ENCODE measurements at regions not wholly inside any gene's neighbourhood (a gene's known extent, or its start where the extent isn't known, plus 50 kb on each side); places are given as distances from the start of the nearest gene placed in this dataset.

DNA sequence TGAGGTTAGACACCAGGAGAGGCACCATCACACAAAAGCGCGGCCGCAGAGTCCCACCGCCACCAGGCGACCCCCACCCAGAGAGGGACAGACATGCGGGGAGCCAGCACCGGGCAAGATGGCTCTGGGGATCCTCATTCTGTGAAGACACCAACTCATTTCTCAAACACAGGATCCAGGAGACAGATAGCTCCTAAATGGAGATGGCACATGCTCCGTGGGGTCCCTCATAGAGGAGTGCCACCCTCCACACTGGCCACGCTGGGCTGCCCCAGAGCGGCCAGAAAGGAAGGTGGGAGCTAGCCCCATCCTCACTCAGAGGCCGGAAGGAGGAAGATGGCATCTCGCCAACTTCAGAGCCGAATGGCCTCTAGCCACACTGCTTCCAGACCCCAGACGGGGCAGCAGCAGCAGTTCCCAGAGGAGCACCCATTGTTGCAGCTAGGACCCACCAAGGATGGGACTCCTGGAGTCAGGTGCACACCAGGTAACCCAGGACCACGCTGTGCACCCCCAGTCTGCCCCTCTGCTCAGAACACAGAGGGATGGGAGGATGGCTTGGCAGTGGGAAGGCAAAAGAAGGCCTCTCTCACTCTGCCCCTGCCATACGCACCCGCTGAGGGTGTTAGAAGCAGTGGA is 78.6 kb downstream of the ZIC5 start:
- no peak for DNase-seq

GRCh38 chr13:99892196-99892613 is 79.4 kb downstream of the ZIC5 start:
- no peak for DNase-seq

DNA sequence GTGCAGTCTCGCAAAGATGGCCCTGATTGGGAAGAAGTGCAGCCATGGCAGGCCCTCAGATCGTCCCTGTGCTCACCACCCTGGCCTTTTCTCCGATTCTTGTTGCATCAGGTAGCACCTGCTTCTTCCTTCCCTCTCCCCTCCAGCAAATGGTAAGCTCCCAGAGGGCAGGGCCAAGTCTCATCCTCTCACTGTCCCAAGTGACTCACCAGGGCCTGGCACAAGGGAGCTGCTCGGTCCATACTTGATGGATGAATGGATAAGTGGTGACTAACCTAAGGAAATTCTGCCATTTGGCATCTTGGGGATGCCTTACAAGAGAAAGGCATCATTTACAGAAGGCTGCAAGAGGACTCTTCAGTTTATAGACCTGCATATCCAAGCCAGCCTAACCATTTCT is 84.9 kb downstream of the ZIC5 start:
- DNase-seq, result no peak

GRCh38 chr13:99884913-99885312 is 86.7 kb downstream of the ZIC5 start:
- DNase-seq, result no peak

DNA sequence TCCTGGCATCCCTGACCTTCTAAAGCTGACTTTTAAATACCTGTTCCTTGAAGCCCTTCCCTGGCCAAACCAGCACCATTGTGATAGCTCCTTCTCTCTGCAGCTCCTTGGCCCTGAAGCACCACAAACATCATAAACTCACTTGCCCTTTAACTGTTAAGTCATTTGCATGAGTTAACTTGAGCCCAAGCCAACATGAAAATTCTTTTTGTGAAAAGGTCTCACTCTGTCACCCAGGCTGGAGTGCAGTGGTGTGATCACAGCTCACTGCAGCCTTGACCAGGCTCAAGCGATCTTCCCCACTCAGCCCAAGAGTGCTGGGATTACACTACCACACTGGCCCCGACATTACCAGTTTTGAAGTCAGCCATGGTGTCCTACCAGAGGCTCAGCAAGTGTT is 87.8 kb downstream of the ZIC5 start:
- no peak for DNase-seq

GRCh38 chr13:99878921-99879610 is 92.5 kb downstream of the ZIC5 start:
- DNase-seq, result no peak

DNA sequence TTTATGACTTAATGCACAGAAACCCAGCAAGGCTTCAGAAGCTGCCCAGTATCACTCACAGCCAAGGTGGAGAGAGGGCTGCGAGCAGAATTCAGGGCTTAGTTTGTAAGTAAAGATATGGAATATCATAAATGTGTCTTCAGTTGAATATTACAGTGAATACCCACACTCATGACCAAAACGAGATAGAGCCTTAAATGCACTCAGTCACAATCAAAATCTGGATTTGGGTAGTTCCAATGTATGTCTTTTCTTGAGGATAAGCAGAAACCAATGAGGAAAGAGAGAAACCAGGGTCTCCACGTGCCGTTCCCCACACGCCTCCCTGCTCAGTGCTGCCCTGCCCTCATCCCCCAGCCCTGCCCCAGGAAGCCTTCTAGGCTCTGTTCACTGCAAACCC is 94.9 kb downstream of the ZIC5 start:
- no peak for DNase-seq

DNA sequence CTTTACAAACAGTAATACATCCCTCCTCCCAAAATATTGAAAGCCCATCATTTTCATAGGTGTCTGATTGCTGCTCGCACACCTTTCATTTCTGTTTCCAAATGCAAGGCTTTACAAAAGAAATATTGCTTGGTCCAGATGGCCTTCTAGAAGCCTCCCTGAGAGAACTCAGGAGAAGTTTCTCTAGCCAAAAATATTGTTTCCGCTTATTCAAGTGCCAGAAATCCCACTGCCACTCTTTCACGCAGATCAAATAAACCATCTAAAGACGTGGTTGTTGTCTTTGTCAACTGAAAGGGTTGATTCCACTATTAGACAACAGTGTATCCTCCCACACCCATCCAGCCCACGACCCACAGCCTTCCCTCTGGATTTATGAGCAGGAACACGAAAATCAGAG is 96.2 kb downstream of the ZIC5 start:
- DNase-seq, result no peak

DNA sequence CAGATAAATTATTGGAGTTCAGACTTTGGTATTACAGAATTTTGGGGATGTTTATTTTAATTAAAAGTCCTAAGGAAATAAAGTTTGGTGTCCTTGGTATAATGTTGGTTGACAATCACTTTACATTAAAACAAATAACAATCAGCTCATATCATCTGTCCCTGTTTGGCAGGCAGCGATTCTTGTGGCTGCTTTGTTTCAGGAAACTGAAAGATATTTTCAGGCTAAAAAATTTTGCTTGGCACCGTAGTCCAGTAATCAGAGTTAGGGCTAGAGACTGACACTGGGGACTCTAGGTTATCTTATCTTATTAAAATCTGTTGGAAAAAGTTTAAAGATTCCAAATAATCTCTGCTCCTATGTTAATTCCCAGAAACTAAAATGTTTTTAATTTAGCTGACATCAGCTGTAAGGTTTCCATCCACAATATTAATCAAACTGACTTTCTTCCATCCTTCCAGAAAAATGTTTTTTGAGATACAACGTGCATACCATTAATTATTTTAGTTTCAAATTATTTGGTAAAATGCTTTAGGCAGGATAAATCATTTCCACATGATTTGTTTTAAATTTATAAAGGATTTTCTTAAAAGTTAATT is 97.6 kb downstream of the ZIC5 start:
- no peak for DNase-seq

DNA sequence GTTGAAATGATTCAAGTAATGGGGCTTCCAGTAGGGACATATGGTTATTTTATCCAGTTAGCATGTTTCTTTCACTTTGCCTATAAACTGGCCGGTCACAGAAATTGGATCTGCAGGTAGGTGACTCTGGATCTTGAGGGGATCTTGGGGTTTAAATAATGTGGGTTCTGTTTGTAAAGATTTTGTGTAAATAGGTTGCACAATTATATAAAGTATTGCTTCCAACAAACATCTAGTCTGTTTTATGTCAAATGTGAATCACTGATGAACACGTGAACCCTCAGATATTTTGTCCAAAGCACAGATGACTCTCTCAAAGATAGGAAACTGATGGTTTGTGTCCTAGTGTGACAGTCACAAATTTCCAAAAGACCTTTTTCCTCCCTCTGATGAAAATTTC is 98.4 kb downstream of the ZIC5 start:
- DNase-seq, result no peak

DNA sequence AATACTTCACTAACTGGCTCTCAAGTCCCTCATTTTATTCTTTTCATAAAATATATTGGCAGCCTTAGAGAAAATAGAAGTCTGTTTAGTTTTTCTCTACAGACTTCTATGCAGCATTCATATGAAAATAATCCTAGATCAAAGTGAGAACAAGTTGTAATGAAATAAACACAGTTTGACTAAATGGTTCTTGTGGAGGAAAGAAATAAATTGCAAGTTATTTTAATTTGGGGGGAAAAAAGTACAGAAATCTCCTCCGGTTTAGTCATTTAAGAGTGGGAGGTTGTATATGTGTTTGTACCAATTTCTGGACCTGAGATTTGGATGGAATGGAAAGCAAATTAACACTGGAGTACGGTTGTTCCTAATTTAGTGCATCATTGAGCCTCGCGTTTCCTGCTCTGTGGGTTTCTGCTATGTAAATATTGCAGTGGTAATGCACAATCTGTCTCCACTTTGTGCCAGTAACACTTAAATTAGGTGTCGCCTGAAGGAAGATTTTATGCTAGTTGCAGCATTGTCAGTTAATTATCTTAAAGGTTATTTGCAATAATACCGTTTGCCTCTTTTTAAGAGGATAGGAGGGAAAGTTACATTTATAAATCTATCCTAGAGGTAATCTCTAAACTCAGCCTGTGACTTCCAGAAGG is 100.2 kb downstream of the ZIC5 start:
- peak; percentile 94 for DNase-seq

GRCh38 chr13:99870541-99870940 is 101.0 kb downstream of the ZIC5 start:
- DNase-seq, result no peak

DNA sequence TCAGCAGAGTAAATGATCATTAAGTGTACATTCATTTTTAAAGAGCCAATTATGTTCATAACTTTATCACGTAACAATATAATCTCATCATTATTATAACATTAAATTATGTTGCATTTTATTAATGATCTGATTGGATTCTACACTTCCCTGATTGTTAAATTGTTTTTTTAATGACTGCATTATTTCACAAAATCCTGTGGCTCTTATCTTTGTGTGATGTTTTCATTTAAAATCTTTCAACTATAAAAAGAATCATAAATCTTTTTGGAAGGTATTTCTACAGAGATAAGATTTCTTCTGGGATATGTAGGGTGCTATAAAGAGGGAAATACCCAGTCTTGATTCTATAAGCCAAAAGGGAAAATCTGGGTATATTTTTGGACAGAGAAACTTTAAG is 101.7 kb downstream of the ZIC5 start:
- DNase-seq, result no peak

DNA sequence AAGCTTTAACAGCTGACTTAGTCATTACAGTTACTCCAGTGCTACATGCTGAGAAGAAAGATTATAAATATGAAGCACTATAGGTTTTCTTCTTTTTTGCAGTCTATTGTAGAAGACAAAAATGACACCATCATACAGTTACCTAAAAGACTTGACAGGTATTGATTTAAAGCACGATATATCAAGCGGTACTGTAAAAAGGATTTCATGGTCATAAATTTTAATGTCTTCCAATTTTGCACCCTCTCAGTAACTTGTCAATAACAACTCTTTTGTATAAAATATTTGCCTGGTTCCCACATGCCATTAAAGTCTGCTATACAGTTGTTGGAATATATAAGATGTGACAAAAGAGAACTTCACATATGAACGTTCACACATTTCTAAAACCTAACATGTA is 102.8 kb downstream of the ZIC5 start:
- no peak for DNase-seq

DNA sequence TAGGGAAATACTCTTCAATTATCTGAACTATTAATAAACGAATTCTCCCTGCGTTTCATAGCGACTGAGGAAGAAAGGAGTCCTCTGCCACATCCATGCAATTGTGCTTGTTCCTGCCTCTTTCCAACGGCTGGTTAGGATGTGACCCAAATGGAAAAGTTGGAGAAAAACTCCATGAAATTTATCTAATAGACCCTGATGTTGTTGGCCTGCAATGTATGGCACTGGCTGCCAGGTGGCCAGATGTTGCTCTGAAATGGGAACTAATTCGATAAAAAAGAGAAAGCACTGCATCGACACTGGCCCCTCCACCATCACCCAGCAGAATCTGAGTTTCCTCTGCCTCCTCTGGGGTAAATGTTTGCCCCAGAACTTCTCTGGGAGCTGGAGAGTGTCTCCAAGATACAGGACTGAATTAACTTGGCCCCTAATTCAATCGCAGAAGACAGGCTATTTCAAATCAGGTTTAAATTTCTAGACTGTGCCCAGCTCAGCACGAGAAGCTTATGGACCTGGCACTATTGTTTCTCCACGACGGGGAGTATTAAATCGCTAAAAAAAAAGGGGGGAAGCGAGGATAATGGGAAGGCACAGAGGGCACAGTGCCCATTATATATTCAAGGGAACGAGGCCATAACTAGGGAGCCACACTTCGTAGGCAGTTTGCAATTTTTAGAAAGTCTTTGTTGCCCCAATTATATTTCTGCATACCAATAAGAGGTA is 103.9 kb downstream of the ZIC5 start:
- peak; percentile 75 for DNase-seq

DNA sequence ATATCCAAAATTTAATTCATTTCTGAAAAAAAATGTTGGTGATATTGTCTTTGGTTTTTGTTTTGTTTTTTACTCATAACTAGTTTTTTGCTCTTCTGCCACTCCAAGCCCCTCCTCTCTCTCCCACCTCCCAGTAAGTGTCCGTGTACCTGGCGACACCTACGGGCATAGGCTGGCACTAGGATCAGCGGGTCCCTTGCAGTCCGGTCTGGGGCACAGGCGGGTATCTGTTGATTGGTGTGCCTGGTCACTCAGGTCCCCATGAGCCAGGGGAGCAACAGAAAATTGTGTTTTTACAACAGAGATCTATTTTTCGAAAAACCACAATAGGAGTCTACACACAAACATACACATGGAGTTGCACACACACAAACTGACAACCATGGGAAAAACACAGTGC is 104.8 kb downstream of the ZIC5 start:
- DNase-seq, result no peak

- no peak for DNase-seq
Observed at GRCh38 chr13:99865420-99865930, 106.1 kb downstream of the ZIC5 start.

DNA sequence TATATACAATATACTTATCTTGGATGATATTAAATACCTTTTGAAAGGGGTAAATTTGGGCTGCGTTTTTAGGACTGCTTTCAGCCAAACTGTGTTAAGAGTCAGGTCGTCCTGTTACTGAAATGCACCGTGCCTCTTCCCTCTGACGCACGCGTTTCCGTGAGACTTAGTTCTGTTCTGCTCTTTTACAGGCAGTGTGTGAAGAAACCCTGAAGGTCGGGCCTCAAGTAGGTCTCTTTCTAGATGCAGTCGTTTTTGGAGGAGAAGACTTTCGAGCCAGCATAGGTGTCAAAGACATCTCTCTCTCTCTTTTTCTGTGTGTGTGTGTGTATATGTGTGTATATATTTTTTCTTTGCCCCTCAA is 107.0 kb downstream of the ZIC5 start:
- DNase-seq, result peak; percentile 60

- no peak for DNase-seq
Observed at GRCh38 chr13:99863789-99864626, 107.6 kb downstream of the ZIC5 start.

DNA sequence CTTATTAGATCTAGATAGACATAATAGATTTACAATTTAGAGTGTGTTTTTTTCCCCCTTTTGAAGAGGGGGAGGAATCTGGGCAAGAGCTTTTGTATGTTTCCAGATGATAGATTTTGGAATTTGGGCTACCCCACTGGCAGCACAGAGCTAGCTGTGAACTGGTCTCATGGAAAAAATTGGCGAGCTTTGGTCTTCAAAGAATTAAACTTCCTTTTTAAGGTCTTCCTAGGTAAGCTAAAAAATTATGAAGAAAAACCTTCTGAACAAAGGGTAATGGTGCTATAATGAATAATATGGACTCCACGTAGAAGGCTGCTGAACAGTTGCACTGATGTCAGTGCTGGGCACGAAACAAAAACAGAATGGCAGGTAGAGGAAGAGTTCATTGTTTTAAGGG is 109.3 kb downstream of the ZIC5 start:
- peak; percentile 52 for DNase-seq

- no peak for DNase-seq
Observed at GRCh38 chr13:99861771-99862170, 109.8 kb downstream of the ZIC5 start.

- no peak for DNase-seq
Observed at GRCh38 chr13:99860745-99861144, 110.8 kb downstream of the ZIC5 start.

Data from NCI-H446 treated with DMSO at 0.1 percent for 48 hours (cell line).